Spinal cord (tissue), 9 donors: ENCODE measurements at regions not wholly inside any gene's neighbourhood (a gene's known extent, or its start where the extent isn't known, plus 50 kb on each side); places are given as distances from the start of the nearest gene placed in this dataset.

Source experiments
- DNase-seq, 6 donors: peaks; one replicate each; pipeline versions ENCODE4 v3.0.0 to v3.0.0-alpha.2; 2013 to 2015; ENCODE audit warnings: low spot score in 6 of 6, low read depth in 4 of 6
- H3K27ac ChIP-seq: one replicate; pipeline ENCODE4 v1.5.1; 2013; ENCODE audit warnings: low read depth, low read length, control low read depth
- H3K27me3 ChIP-seq: one replicate; pipeline ENCODE4 v1.6.1; 2013; ENCODE audit warnings: low read length; ENCODE audit not compliant: control insufficient read depth, insufficient read depth
- H3K36me3 ChIP-seq: one replicate; pipeline ENCODE4 v1.6.1; 2013; ENCODE audit warnings: low read length; ENCODE audit not compliant: control insufficient read depth, insufficient read depth
- H3K4me1 ChIP-seq: one replicate; pipeline ENCODE4 v1.6.1; 2013; ENCODE audit warnings: low read length; ENCODE audit not compliant: control insufficient read depth, insufficient read depth
- H3K4me3 ChIP-seq: one replicate; pipeline ENCODE4 v1.5.1; 2013; ENCODE audit warnings: low read depth, low read length, control low read depth
- H3K9me3 ChIP-seq: one replicate; pipeline ENCODE4 v1.6.1; 2013; ENCODE audit warnings: low read length; ENCODE audit not compliant: control insufficient read depth, insufficient read depth
- WGBS: methylation state at CpG from one replicate; pipeline ENCODE4 v1.1.5; 2013; ENCODE audit warnings: missing lambda C conversion rate; ENCODE audit not compliant: insufficient coverage; 5-methylcytosine and 5-hydroxymethylcytosine counted together
- donor health status: healthy.

DNA sequence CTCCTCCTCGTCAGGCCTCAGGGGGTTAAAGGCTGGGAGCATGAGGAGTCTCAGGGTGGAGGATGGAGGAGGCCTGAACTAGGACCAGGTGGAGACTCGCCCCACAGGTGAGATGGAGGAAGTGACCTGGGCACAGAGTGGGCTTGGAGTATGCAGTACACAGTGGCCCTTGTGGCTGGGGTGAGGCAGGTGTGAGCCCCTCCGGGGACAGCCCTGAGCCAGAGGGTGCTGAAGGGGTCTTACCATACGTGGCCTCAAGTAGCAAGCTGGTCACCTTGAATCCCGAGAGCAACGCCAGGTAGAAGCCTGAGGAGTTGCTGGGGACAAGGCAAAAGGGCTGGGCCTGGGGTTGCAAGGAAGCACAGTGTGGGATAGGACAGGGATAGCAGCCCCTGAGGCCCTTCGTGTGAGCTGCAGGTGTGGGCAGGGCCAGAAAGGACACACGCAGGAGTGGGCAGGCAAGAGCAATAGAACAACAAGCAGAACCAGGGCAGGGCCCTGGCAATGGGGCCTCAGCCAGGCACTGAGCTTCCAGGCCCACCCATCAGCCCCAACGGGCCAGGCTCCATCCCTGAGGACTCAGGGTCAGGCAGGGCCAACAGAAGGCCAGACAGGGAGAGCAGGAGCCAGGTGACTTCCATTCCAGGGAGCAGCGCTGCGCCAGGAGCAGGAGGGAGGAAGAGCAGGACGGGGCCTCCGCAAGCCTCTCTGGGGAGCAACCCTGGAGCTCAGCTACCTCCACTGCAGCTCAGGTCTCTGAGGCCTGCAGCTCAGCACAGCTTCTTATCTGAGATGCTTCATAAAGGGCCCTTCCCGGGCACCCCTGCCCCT lies 64.2 kb upstream of the TNRC6C start:
- no peaks in the 10 kb centered on the region for H3K27me3 ChIP-seq
- H3K27ac ChIP-seq: no peak overlapping the region
- 92% methylated on average over 13 of the region's 14 CpGs for WGBS
- no peaks in the 10 kb centered on the region for H3K36me3 ChIP-seq
- H3K4me1 ChIP-seq: peaks cover 31% of the 10 kb centered on the region
- no peaks in the 10 kb centered on the region for H3K9me3 ChIP-seq
- DNase-seq: no peak
- no peak overlapping the region for H3K4me3 ChIP-seq

DNA sequence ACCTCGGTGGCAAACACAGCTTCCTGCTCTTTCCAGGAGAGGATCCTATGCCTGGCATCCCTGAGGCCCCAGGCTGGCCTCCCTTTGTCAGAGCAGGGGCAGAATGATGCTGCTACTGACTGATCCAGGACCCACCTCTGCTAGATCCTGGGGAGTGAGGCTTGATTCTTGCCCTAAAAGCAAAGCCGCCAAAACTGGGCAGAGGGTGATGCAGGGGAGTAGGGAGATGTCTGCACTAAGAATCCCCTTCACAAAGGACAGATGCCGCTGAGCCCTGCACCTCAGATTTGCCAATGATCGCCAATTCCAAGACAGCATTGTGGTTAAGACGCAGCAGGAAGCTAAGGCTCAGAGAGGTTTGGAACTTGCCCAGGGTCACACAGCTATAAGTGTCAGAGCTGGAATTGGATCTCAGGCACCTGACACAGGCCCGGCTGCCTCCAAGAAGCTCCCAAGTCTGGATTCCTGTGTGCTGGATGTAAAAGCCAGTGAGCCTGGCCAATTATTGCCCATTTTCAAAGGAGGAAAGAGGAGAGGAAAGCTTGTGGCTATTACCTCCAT lies 60.7 kb upstream of the TNRC6C start:
- H3K4me1 ChIP-seq: peaks cover 28% of the 10 kb centered on the region
- H3K27me3 ChIP-seq: no peaks in the 10 kb centered on the region
- 83% methylated on average over 6 of the region's 6 CpGs for WGBS
- H3K9me3 ChIP-seq: no peaks in the 10 kb centered on the region
- no peak overlapping the region for H3K27ac ChIP-seq
- no peak overlapping the region for H3K4me3 ChIP-seq
- H3K36me3 ChIP-seq: no peaks in the 10 kb centered on the region
- DNase-seq: no peak

DNA sequence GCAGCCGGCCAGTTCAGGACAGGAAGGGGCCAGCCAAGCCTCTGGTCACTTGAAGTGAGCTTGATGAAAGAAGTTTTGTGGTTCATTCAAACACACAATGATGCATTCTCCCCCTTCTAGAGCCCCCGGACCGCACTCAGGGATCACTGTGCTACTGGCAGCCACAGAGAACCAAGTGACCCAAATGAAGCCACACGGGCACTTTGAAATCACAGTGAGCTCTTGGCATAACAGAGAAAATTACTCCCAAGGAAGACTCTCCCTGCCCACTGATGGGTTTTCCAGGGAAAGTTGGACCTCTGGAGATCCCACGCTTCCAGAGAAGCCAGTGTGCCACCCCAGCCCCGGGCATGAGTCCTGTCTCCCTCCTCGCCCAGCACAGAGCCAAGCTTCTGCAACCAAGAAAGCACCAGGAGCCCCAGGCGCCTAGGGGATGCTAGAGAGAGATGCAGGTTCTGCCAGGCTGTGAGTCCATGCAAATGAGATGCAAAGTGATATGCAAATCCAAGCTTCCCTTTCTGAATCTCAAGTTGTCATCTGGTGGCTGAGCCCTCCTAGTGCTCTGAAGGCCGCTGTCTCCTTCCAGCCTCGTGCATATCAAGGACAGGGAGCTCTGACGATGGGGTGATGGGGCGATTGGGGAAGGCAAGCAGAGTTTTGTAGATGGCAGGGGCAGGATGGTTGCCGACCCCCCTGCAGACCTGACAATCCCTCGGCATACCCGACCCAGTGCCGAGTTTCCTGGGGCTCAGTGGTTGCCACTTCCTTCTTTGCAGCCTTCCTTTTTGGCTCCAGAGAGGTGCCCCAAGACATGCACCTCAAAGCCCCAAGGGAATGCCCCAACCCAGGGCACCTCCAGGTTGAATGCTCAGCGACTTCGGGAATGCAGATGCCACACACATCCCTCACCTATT lies 59.7 kb upstream of the TNRC6C start:
- H3K27me3 ChIP-seq: no peaks in the 10 kb centered on the region
- peaks cover 20% of the 10 kb centered on the region for H3K4me1 ChIP-seq
- no peak overlapping the region for H3K27ac ChIP-seq
- no peaks in the 10 kb centered on the region for H3K36me3 ChIP-seq
- no peaks in the 10 kb centered on the region for H3K9me3 ChIP-seq
- peak in 2 of 6 donors; percentile 79 to 90 for DNase-seq
- H3K4me3 ChIP-seq: no peak overlapping the region
- WGBS: 66% methylated on average over 13 of the region's 18 CpGs

DNA sequence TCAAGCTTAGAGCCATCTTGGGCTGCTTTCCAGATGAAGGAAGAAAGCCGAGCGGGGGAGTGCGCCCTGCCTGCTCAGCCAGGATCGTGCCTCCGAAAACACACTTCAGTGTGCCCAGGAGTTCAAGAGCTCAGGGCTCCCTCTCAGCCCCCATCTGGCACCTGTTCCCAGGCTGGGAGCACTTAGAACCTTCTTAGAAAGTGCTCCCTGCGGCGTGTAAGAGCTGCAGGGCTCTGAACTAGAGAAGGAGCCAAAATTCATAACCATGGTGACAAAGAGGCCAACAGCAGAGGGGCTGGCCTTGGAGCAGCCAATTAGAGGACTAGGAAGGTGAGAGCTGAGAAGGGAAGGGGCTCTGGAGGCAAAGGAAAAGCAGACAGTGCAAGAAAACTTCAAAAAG lies 59.0 kb upstream of the TNRC6C start:
- 25% methylated on average over 7 of the region's 7 CpGs for WGBS
- Histone ChIP-seq H3K27ac (no peak overlapping the region), H3K4me1 (peaks cover 20% of the 10 kb centered on the region)

DNA sequence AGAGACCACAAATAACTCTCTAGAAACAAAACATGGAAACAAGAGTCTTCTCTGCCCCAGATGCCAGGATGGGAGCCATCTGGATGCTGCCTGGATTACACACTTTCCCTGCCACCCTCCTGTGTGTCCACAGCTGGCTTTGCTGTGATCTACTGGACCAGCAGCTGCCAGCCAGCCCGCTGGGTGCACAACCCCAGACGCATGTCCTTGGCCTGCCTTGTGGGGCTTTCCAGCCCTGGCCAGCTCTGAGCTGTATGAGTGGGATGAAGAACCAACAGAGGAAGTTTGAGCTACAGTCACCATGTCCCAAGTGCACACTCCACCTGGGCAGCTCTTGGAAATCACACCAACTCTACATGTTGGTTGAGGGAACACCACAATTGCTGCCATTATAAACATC lies 57.0 kb upstream of the TNRC6C start:
- Histone ChIP-seq H3K36me3 (no peaks in the 10 kb centered on the region), H3K4me1 (peaks cover 20% of the 10 kb centered on the region), H3K27me3 (no peaks in the 10 kb centered on the region), H3K27ac (no peak overlapping the region), H3K4me3 (no peak overlapping the region), H3K9me3 (no peaks in the 10 kb centered on the region)
- 72% methylated on average over 2 of the region's 2 CpGs for WGBS
- DNase-seq: no peak

More for the DNA sequence above, 59.0 kb upstream of the TNRC6C start:
- no peak overlapping the region for H3K4me3 ChIP-seq
- DNase-seq: peak in 2 of 6 donors; percentile 76 to 88
- H3K9me3 ChIP-seq: no peaks in the 10 kb centered on the region
- H3K27me3 ChIP-seq: no peaks in the 10 kb centered on the region
- no peaks in the 10 kb centered on the region for H3K36me3 ChIP-seq

DNA sequence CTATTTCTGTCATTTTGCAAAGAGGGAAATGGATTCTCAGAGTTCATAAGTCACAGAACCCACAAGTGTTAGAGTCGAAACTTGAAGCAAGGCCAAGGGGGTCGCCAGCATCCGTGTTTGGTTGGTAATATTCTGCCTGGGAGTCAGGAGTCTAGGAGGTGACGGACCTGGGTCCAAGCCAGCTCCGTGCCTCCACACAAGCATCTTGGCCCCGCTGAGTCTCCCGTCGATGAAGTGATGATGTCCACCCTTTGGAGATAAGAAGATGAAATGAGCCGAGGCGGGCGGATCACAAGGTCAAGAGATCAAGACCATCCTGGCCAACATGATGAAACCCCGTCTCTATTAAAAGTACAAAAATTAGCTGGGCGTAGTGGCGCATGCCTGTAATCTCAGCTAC lies 53.2 kb upstream of the TNRC6C start:
- Histone ChIP-seq H3K9me3 (no peaks in the 10 kb centered on the region), H3K36me3 (no peaks in the 10 kb centered on the region), H3K27ac (no peak overlapping the region), H3K4me3 (no peak overlapping the region), H3K4me1 (peaks cover 5% of the 10 kb centered on the region), H3K27me3 (no peaks in the 10 kb centered on the region)
- 81% methylated on average over 6 of the region's 14 CpGs for WGBS
- DNase-seq: no peak

DNA sequence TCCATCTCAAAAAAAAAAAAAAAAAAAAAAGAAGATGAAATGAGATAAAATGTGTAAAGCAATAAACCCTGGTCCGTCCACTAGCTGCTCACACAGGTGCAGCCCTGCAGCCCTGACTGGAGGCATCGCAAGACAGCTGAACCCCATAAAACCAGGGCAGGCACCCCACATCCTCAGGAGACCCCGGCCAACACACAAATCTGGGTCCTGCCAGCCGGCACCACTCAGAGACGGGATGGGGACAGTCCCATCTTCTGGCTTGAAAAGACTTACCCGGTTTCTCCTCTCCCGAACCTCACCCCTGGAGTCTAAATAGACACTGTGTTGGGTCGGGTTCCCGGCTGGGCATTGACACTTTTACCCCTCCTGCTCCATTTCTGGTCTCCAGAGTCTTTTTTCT lies 52.7 kb upstream of the TNRC6C start:
- H3K4me3 ChIP-seq: no peak overlapping the region
- H3K36me3 ChIP-seq: no peaks in the 10 kb centered on the region
- no peak overlapping the region for H3K27ac ChIP-seq
- peaks cover 5% of the 10 kb centered on the region for H3K4me1 ChIP-seq
- DNase-seq: no peak
- H3K27me3 ChIP-seq: no peaks in the 10 kb centered on the region
- WGBS: 90% methylated on average over 7 of the region's 9 CpGs
- no peaks in the 10 kb centered on the region for H3K9me3 ChIP-seq

DNA sequence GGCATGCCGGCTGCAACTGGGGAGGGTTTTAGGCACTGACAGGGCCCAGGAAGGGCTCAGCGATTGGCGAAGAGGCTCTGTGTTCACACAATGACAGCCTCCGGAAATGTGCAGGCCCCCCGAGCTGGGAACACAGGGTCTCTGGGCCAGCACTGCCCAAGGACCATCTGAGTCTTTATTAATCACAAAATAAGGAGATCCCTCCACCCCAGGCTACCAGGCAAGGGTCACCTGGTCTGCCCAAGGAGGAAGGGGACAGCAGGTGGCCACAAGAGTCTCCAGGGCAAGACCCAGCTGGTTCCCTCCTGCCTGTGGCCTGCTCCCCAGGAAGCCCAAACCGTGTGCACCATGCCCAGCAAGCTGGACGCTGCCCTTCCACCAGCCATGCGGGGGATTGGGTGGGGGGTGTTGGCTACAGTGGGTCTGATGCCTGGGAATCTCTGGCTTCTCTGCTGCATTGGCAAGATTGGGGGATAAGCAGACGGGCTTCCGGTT lies 52.1 kb upstream of the TNRC6C start:
- 74% methylated on average over 9 of the region's 10 CpGs for WGBS
- Histone ChIP-seq H3K27ac (no peak overlapping the region), H3K27me3 (no peaks in the 10 kb centered on the region), H3K9me3 (no peaks in the 10 kb centered on the region), H3K36me3 (no peaks in the 10 kb centered on the region), H3K4me3 (no peak overlapping the region), H3K4me1 (peaks cover 5% of the 10 kb centered on the region)
- DNase-seq: no peak

DNA sequence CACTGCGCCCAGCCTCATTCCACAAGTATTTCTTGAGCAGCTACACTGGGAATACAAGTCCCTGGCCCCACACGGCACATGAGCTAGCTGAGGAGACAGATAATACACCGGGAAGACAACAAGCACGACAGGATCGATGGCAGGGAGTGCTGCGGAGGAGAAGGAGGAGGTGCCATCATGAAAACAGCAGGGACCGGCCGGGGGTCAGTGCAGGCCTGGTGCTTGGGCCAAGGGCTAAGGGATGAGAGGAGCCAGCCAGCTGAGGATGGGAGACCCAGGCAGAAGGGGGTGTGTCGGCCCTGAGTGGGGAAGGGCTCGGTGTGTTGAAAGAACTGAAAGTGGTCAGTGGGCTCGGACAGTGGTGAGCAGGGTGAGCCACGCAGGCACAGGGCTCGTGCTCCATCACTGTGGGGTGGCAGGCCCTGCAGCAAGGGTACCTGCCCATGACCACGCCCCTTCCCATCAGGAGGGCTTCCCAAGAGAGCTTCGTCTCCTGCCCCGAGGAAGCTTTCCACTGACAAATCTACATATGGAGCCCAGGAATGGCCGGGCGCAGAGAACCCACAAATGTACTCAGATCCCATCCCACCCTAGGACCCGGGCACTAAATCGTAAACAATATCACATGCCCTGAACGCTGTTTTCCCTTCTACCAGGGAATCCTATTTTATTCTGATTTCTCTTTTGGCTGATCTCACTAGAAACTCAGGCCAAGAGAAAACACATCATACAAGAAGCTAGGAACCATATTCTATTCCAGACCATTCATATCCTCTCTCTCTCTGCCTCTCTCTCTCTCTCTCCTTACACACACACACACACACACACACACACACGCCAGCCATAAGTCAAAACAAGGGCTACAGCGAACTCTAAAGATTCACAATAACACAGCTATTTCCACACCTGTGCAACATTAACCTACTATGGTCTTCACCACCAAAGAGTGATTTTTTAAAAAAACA lies 50.7 kb upstream of the TNRC6C start:
- DNase-seq: no peak
- H3K27me3 ChIP-seq: no peaks in the 10 kb centered on the region
- no peak overlapping the region for H3K27ac ChIP-seq
- peaks cover 5% of the 10 kb centered on the region for H3K4me1 ChIP-seq
- WGBS: 87% methylated on average over 21 of the region's 23 CpGs
- no peaks in the 10 kb centered on the region for H3K9me3 ChIP-seq
- H3K4me3 ChIP-seq: no peak overlapping the region
- no peaks in the 10 kb centered on the region for H3K36me3 ChIP-seq
